Activated naive CD4-positive, alpha-beta T cell treated with anti-CD3 and anti-CD28 coated beads for 36 hours (primary cell): ENCODE measurements at regions not wholly inside any gene's neighbourhood (a gene's known extent, or its start where the extent isn't known, plus 50 kb on each side); places are given as distances from the start of the nearest gene placed in this dataset.
"Not testable (repeated sequence)": the region's sequence is repeated elsewhere in the genome, so short reads cannot be mapped to it uniquely, and the experiment has no call there.

Experiments used
- CTCF ChIA-PET: fragments of 350-600 bp; sonication (Branson Sonifier 250); formaldehyde crosslinking; loops from one replicate; lab custom pipeline; 2021; ENCODE audit warnings: antibody characterized with exemption; lab: Charles Lee
- DNase-seq: peaks from one replicate; pipeline ENCODE4 v3.0.0-alpha.2; 2020
- H3K27ac Mint-ChIP-seq: one replicate; pipeline ENCODE4 v1.8.0; 2021; ENCODE audit warnings: mild to moderate bottlenecking, mixed read lengths
- H3K27me3 Mint-ChIP-seq: one replicate; pipeline ENCODE4 v1.8.0; 2021; ENCODE audit warnings: low read depth, mixed read lengths
- H3K36me3 Mint-ChIP-seq: one replicate; pipeline ENCODE4 v1.8.0; 2021; ENCODE audit warnings: low read depth, mixed read lengths
- H3K4me1 Mint-ChIP-seq: one replicate; pipeline ENCODE4 v1.8.0; 2021; ENCODE audit warnings: low read depth, mixed read lengths
- H3K4me3 Mint-ChIP-seq: one replicate; pipeline ENCODE4 v1.8.0; 2021; ENCODE audit warnings: mild to moderate bottlenecking, moderate library complexity, mixed read lengths
- H3K9me3 Mint-ChIP-seq: one replicate; pipeline ENCODE4 v1.8.0; 2021; ENCODE audit warnings: mixed read lengths
- intact Hi-C: fragments of 100-400 bp; cut with micrococcal nuclease; formaldehyde crosslinking; loops from one replicate; pipeline ENCODE4 v1.15.1; 2023

GRCh38 chr3:20984594-20985205 is 766.3 kb downstream of the ZNF385D start:
- Mint-ChIP-seq H3K36me3 (no peaks in the 10 kb centered on the region), H3K27me3 (no peaks in the 10 kb centered on the region), H3K4me3 (no peak overlapping the region), H3K9me3 (peaks cover 2% of the 10 kb centered on the region), H3K4me1 (no peaks in the 10 kb centered on the region), H3K27ac (no peak overlapping the region)
- no peak for DNase-seq
- CTCF ChIA-PET = no interaction called here
- intact Hi-C loops = no loop called here

GRCh38 chr3:20975188-20975651 is 775.8 kb downstream of the ZNF385D start:
- H3K27me3 Mint-ChIP-seq = no peaks in the 10 kb centered on the region
- CTCF ChIA-PET = no interaction called here
- no peak for DNase-seq
- H3K36me3 Mint-ChIP-seq = no peaks in the 10 kb centered on the region
- H3K4me3 Mint-ChIP-seq = no peak overlapping the region
- no peaks in the 10 kb centered on the region for H3K4me1 Mint-ChIP-seq
- intact Hi-C loops = no loop called here
- H3K9me3 Mint-ChIP-seq = peaks cover 16% of the 10 kb centered on the region
- H3K27ac Mint-ChIP-seq = no peak overlapping the region

GRCh38 chr3:20974396-20974795 is 776.6 kb downstream of the ZNF385D start:
- intact Hi-C loops = no loop called here
- H3K27ac Mint-ChIP-seq = no peak overlapping the region
- no peaks in the 10 kb centered on the region for H3K27me3 Mint-ChIP-seq
- H3K9me3 Mint-ChIP-seq = peaks cover 23% of the 10 kb centered on the region
- no peaks in the 10 kb centered on the region for H3K36me3 Mint-ChIP-seq
- no peak for DNase-seq
- CTCF ChIA-PET = interaction anchor here (0.5 kb wide), 2 partner anchors 21 to 380 kb away, joined by 5 to 6 read pairs; no protein-coding TSS in a partner anchor
- no peak overlapping the region for H3K4me3 Mint-ChIP-seq
- H3K4me1 Mint-ChIP-seq = no peaks in the 10 kb centered on the region

- DNase-seq, CTCF ChIA-PET, H3K4me3 Mint-ChIP-seq, intact Hi-C loops, H3K36me3 Mint-ChIP-seq, H3K27ac Mint-ChIP-seq, H3K4me1 Mint-ChIP-seq, H3K27me3 Mint-ChIP-seq: not testable (repeated sequence)
- peaks cover 35% of the 10 kb centered on the region for H3K9me3 Mint-ChIP-seq
Observed at GRCh38 chr3:20970807-20971206, 780.2 kb downstream of the ZNF385D start.

GRCh38 chr3:20967485-20967884 is 781.5 kb upstream of the SGO1 start:
- H3K4me1 Mint-ChIP-seq, H3K27ac Mint-ChIP-seq, DNase-seq, intact Hi-C loops, H3K36me3 Mint-ChIP-seq, H3K4me3 Mint-ChIP-seq, CTCF ChIA-PET, H3K27me3 Mint-ChIP-seq: not testable (repeated sequence)
- H3K9me3 Mint-ChIP-seq = peaks cover 31% of the 10 kb centered on the region

- H3K27me3 Mint-ChIP-seq = no peaks in the 10 kb centered on the region
- no peak for DNase-seq
- peaks cover 8% of the 10 kb centered on the region for H3K9me3 Mint-ChIP-seq
- H3K27ac Mint-ChIP-seq = no peak overlapping the region
- CTCF ChIA-PET = no interaction called here
- H3K4me3 Mint-ChIP-seq = no peak overlapping the region
- H3K4me1 Mint-ChIP-seq = no peaks in the 10 kb centered on the region
- intact Hi-C loops = no loop called here
- no peaks in the 10 kb centered on the region for H3K36me3 Mint-ChIP-seq
Observed at GRCh38 chr3:20958161-20958560, 772.2 kb upstream of the SGO1 start.

- Mint-ChIP-seq H3K27ac (no peak overlapping the region), H3K27me3 (no peaks in the 10 kb centered on the region), H3K4me3 (no peak overlapping the region), H3K9me3 (peaks cover 20% of the 10 kb centered on the region), H3K36me3 (no peaks in the 10 kb centered on the region), H3K4me1 (no peaks in the 10 kb centered on the region)
- intact Hi-C loops = no loop called here
- no peak for DNase-seq
- CTCF ChIA-PET = no interaction called here
Observed at GRCh38 chr3:20945892-20946291, 759.9 kb upstream of the SGO1 start.

- no peak overlapping the region for H3K4me3 Mint-ChIP-seq
- DNase-seq = no peak
- H3K9me3 Mint-ChIP-seq = peaks cover 15% of the 10 kb centered on the region
- H3K27ac Mint-ChIP-seq = no peak overlapping the region
- no peaks in the 10 kb centered on the region for H3K27me3 Mint-ChIP-seq
- intact Hi-C loops = loop anchor here (10.0 kb wide), 1 partner anchor 591 kb away; no protein-coding TSS in a partner anchor
- no peaks in the 10 kb centered on the region for H3K36me3 Mint-ChIP-seq
- CTCF ChIA-PET = no interaction called here
- no peaks in the 10 kb centered on the region for H3K4me1 Mint-ChIP-seq
Observed at GRCh38 chr3:20935791-20936190, 749.8 kb upstream of the SGO1 start.

GRCh38 chr3:20931834-20932233 is 745.8 kb upstream of the SGO1 start:
- DNase-seq = no peak
- Mint-ChIP-seq H3K4me3 (no peak overlapping the region), H3K4me1 (no peaks in the 10 kb centered on the region), H3K27me3 (no peaks in the 10 kb centered on the region), H3K9me3 (peaks cover 26% of the 10 kb centered on the region), H3K27ac (no peak overlapping the region), H3K36me3 (no peaks in the 10 kb centered on the region)
- intact Hi-C loops = loop anchor here (10.0 kb wide), 1 partner anchor 587 kb away; no protein-coding TSS in a partner anchor
- CTCF ChIA-PET = no interaction called here

- H3K27ac Mint-ChIP-seq = no peak overlapping the region
- CTCF ChIA-PET = interaction anchor here (0.8 to 1.3 kb wide), 2 partner anchors 14 to 418 kb away, joined by 3 read pairs; no protein-coding TSS in a partner anchor
- H3K36me3 Mint-ChIP-seq = peaks cover 1% of the 10 kb centered on the region
- intact Hi-C loops = loop anchor here (10.0 kb wide), 1 partner anchor 585 kb away; no protein-coding TSS in a partner anchor
- H3K27me3 Mint-ChIP-seq = no peaks in the 10 kb centered on the region
- H3K4me3 Mint-ChIP-seq = no peak overlapping the region
- H3K9me3 Mint-ChIP-seq = peaks cover 25% of the 10 kb centered on the region
- no peak for DNase-seq
- H3K4me1 Mint-ChIP-seq = no peaks in the 10 kb centered on the region
Observed at GRCh38 chr3:20930034-20930433, 744.0 kb upstream of the SGO1 start.

GRCh38 chr3:20924646-20925385 is 738.8 kb upstream of the SGO1 start:
- no peak overlapping the region for H3K27ac Mint-ChIP-seq
- intact Hi-C loops = no loop called here
- CTCF ChIA-PET = no interaction called here

GRCh38 chr3:20921112-20921511 is 735.1 kb upstream of the SGO1 start:
- H3K4me1 Mint-ChIP-seq, H3K36me3 Mint-ChIP-seq, H3K27ac Mint-ChIP-seq, H3K27me3 Mint-ChIP-seq, intact Hi-C loops, H3K4me3 Mint-ChIP-seq, DNase-seq, CTCF ChIA-PET: not testable (repeated sequence)
- H3K9me3 Mint-ChIP-seq = peaks cover 54% of the 10 kb centered on the region

More at GRCh38 chr3:20924646-20925385, 738.8 kb upstream of the SGO1 start:
- peaks cover 1% of the 10 kb centered on the region for H3K36me3 Mint-ChIP-seq
- H3K4me3 Mint-ChIP-seq = no peak overlapping the region
- H3K4me1 Mint-ChIP-seq = no peaks in the 10 kb centered on the region
- DNase-seq = no peak
- no peaks in the 10 kb centered on the region for H3K27me3 Mint-ChIP-seq
- peaks cover 43% of the 10 kb centered on the region for H3K9me3 Mint-ChIP-seq
